Liver (tissue), 8 donors: ENCODE measurements at regions not wholly inside any gene's neighbourhood (a gene's known extent, or its start where the extent isn't known, plus 50 kb on each side); places are given as distances from the start of the nearest gene placed in this dataset.

Experiments used
- DNase-seq: peaks from one replicate; pipeline ENCODE4 v3.0.0-alpha.2; 2017; ENCODE audit warnings: low spot score
- H3K27ac ChIP-seq, 2 donors: one replicate each; pipeline ENCODE4 v1.7.0; 2013; ENCODE audit warnings: inconsistent platforms in 2 of 2, low read length in 2 of 2, control low read depth in 1 of 2, low read depth in 1 of 2, mild to moderate bottlenecking in 1 of 2
- H3K27me3 ChIP-seq, 4 donors: one replicate each; pipeline versions ENCODE4 v1.6.1 to v1.7.0; 2013; ENCODE audit warnings: low read length in 3 of 4, inconsistent platforms in 1 of 4, mild to moderate bottlenecking in 1 of 4, moderate library complexity in 1 of 4; ENCODE audit not compliant: control insufficient read depth in 4 of 4, insufficient read depth in 4 of 4
- H3K36me3 ChIP-seq, 4 donors: one replicate each; pipeline versions ENCODE4 v1.6.1 to v1.7.0; 2013; ENCODE audit warnings: low read length in 3 of 4, mild to moderate bottlenecking in 3 of 4, low read depth in 1 of 4, moderate library complexity in 1 of 4; ENCODE audit not compliant: control insufficient read depth in 4 of 4, insufficient read depth in 3 of 4
- H3K4me1 ChIP-seq, 4 donors: one replicate each; pipeline versions ENCODE4 v1.6.1 to v1.7.0; 2013; ENCODE audit warnings: low read length in 3 of 4, mild to moderate bottlenecking in 3 of 4, moderate library complexity in 1 of 4; ENCODE audit not compliant: control insufficient read depth in 4 of 4, insufficient read depth in 4 of 4
- H3K4me3 ChIP-seq, 3 donors: one replicate each; pipeline versions ENCODE4 v1.6.1 to v1.7.0; 2013; ENCODE audit warnings: low read length in 3 of 3, control low read depth in 1 of 3, low read depth in 1 of 3, mild to moderate bottlenecking in 1 of 3
- H3K9ac ChIP-seq, 2 donors: one replicate each; pipeline ENCODE4 v1.7.0; 2013; ENCODE audit warnings: low read length in 2 of 2, mild to moderate bottlenecking in 2 of 2, moderate library complexity in 2 of 2, control low read depth in 1 of 2, low read depth in 1 of 2
- H3K9me3 ChIP-seq, 4 donors: one replicate each; pipeline versions ENCODE4 v1.6.1 to v1.7.0; 2013; ENCODE audit warnings: low read length in 3 of 4; ENCODE audit not compliant: control insufficient read depth in 4 of 4
- EGR1 ChIP-seq, 2 donors: IDR thresholded peaks; 2 replicates each; pipeline ENCODE4 v1.6.1; 2016 to 2018; ENCODE audit warnings: antibody characterized with exemption in 2 of 2, low read depth in 2 of 2
- FOXA1 ChIP-seq: IDR thresholded peaks from 2 replicates; pipeline ENCODE4 v1.6.1; 2016; ENCODE audit warnings: antibody characterized with exemption
- FOXA2 ChIP-seq: IDR thresholded peaks from 2 replicates; pipeline ENCODE4 v1.6.1; 2016; ENCODE audit warnings: antibody characterized with exemption
- GABPA ChIP-seq, 2 donors: IDR thresholded peaks in 1 of 2; conservative IDR thresholded peaks in 1 of 2; 2 replicates each; pipeline ENCODE4 v1.6.1; 2016; ENCODE audit warnings: antibody characterized with exemption in 2 of 2, mild to moderate bottlenecking in 1 of 2, moderate library complexity in 1 of 2
- HNF4A ChIP-seq, 2 donors: conservative IDR thresholded peaks; 2 replicates each; pipeline ENCODE4 v1.6.1; 2016; ENCODE audit warnings: antibody characterized with exemption in 2 of 2, mild to moderate bottlenecking in 2 of 2
- HNF4G ChIP-seq: IDR thresholded peaks from 2 replicates; pipeline ENCODE4 v1.6.1; 2016; ENCODE audit warnings: antibody characterized with exemption
- MAX ChIP-seq: IDR thresholded peaks from 2 replicates; pipeline ENCODE4 v1.6.1; 2016; ENCODE audit warnings: antibody characterized with exemption
- NR2F2 ChIP-seq: IDR thresholded peaks from 2 replicates; pipeline ENCODE4 v1.6.1; 2016; ENCODE audit warnings: antibody characterized with exemption
- RAD21 ChIP-seq, 2 donors: IDR thresholded peaks; 2 replicates each; pipeline ENCODE4 v1.6.1; 2016; ENCODE audit warnings: antibody characterized with exemption in 2 of 2, mild to moderate bottlenecking in 2 of 2
- REST ChIP-seq: IDR thresholded peaks from 2 replicates; pipeline ENCODE4 v1.6.1; 2016; ENCODE audit warnings: antibody characterized with exemption, mild to moderate bottlenecking
- RXRA ChIP-seq, 2 donors: IDR thresholded peaks; 2 replicates each; pipeline ENCODE4 v1.6.1; 2017 to 2018; ENCODE audit warnings: antibody characterized with exemption in 2 of 2, mild to moderate bottlenecking in 1 of 2
- SP1 ChIP-seq: IDR thresholded peaks from 2 replicates; pipeline ENCODE4 v1.6.1; 2018; ENCODE audit warnings: antibody characterized with exemption, mild to moderate bottlenecking
- TAF1 ChIP-seq: conservative IDR thresholded peaks from 2 replicates; pipeline ENCODE4 v1.6.1; 2016; ENCODE audit warnings: antibody characterized with exemption, mild to moderate bottlenecking
- YY1 ChIP-seq: IDR thresholded peaks from 2 replicates; pipeline ENCODE4 v1.6.1; 2016; ENCODE audit warnings: antibody characterized with exemption, mild to moderate bottlenecking
- WGBS: extraction: QIAGEN DNeasy Blood & Tissue Kit; methylation state at CpG from one replicate; pipeline ENCODE4 v1.1.7; 2013; 5-methylcytosine and 5-hydroxymethylcytosine counted together
- TF ChIP-seq, protein P1 (sequence below): IDR thresholded peaks from 2 replicates; pipeline ENCODE4 v1.6.1; 2016; ENCODE audit warnings: antibody characterized with exemption
- TF ChIP-seq, protein P2 (sequence below): fragments of 150-350 bp; IDR thresholded peaks from 2 replicates; pipeline ENCODE4 v1.5.1; 2017; ENCODE audit warnings: improper control_type of control experiment, low read depth, low read length; ENCODE audit not compliant: missing input control
- donor health status: healthy.
- donor health status: healthy.
- donor health status: healthy.
- donor health status: healthy.
- donor health status: healthy.

GRCh38 chr4:98801259-98801725, 127.6 kb downstream of the EIF4E start:
- H3K27me3 ChIP-seq = no peaks in the 10 kb centered on the region
- 49% methylated on average over 6 of the region's 6 CpGs for WGBS
- no peak for DNase-seq
- TF ChIP-seq GABPA (IDR thresholded peaks at IDR 0.05 in 1 of 2, conservative IDR thresholded peaks at IDR 0.05 in 1 of 2) (no peak), FOXA2 (no peak), EGR1 (IDR thresholded peaks at IDR 0.05; ENCODE audit: low read depth in 2 of 2) (no peak)
- H3K36me3 ChIP-seq = no peaks in the 10 kb centered on the region
- H3K9me3 ChIP-seq = no peaks in the 10 kb centered on the region
- H3K4me1 ChIP-seq = no peaks in the 10 kb centered on the region
- H3K4me3 ChIP-seq = no peak overlapping the region
- no peak overlapping the region for H3K27ac ChIP-seq
- H3K9ac ChIP-seq = no peak overlapping the region

DNA sequence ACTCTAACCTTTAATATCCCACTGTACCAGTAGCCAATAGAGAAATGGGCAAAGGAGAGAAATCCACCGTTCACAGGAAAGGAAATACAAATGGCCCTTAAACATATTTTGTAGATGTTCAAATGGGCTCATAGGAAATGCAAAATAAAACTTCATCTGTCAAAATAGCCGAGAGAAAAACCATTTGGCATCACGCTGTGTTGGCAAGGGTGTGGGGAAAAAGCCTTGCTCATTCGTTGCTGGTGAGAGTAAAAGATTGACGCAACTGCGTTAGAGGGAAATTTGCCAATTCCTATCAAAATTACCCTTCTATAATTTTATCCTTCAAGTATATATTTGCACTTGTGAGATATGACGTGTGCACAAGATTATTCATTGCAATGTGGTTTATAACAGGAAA, 131.9 kb downstream of the EIF4E start:
- 83% methylated on average over 7 of the region's 7 CpGs for WGBS
- H3K9me3 ChIP-seq = no peaks in the 10 kb centered on the region
- no peak overlapping the region for H3K4me3 ChIP-seq
- DNase-seq = no peak
- TF ChIP-seq HNF4A (conservative IDR thresholded peaks at IDR 0.05) (no peak), HNF4G (no peak), FOXA2 (no peak), TAF1 (no peak), MAX (no peak), GABPA (IDR thresholded peaks at IDR 0.05 in 1 of 2, conservative IDR thresholded peaks at IDR 0.05 in 1 of 2) (no peak), FOXA1 (no peak), RAD21 (IDR thresholded peaks at IDR 0.05) (no peak), YY1 (no peak), SP1 (no peak), RXRA (IDR thresholded peaks at IDR 0.05) (no peak), NR2F2 (no peak)
- TF ChIP-seq, protein P1, sequence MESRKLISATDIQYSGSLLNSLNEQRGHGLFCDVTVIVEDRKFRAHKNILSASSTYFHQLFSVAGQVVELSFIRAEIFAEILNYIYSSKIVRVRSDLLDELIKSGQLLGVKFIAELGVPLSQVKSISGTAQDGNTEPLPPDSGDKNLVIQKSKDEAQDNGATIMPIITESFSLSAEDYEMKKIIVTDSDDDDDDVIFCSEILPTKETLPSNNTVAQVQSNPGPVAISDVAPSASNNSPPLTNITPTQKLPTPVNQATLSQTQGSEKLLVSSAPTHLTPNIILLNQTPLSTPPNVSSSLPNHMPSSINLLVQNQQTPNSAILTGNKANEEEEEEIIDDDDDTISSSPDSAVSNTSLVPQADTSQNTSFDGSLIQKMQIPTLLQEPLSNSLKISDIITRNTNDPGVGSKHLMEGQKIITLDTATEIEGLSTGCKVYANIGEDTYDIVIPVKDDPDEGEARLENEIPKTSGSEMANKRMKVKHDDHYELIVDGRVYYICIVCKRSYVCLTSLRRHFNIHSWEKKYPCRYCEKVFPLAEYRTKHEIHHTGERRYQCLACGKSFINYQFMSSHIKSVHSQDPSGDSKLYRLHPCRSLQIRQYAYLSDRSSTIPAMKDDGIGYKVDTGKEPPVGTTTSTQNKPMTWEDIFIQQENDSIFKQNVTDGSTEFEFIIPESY = no peak
- TF ChIP-seq, protein P2, sequence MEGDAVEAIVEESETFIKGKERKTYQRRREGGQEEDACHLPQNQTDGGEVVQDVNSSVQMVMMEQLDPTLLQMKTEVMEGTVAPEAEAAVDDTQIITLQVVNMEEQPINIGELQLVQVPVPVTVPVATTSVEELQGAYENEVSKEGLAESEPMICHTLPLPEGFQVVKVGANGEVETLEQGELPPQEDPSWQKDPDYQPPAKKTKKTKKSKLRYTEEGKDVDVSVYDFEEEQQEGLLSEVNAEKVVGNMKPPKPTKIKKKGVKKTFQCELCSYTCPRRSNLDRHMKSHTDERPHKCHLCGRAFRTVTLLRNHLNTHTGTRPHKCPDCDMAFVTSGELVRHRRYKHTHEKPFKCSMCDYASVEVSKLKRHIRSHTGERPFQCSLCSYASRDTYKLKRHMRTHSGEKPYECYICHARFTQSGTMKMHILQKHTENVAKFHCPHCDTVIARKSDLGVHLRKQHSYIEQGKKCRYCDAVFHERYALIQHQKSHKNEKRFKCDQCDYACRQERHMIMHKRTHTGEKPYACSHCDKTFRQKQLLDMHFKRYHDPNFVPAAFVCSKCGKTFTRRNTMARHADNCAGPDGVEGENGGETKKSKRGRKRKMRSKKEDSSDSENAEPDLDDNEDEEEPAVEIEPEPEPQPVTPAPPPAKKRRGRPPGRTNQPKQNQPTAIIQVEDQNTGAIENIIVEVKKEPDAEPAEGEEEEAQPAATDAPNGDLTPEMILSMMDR = no peak
- H3K4me1 ChIP-seq = no peaks in the 10 kb centered on the region
- no peaks in the 10 kb centered on the region for H3K36me3 ChIP-seq
- no peaks in the 10 kb centered on the region for H3K27me3 ChIP-seq
- H3K9ac ChIP-seq = no peak overlapping the region
- H3K27ac ChIP-seq = no peak overlapping the region

GRCh38 chr4:98794565-98795205, 134.2 kb downstream of the EIF4E start:
- Histone ChIP-seq H3K36me3 (no peaks in the 10 kb centered on the region), H3K27ac (no peak overlapping the region), H3K4me1 (no peaks in the 10 kb centered on the region), H3K9me3 (no peaks in the 10 kb centered on the region), H3K9ac (no peak overlapping the region), H3K4me3 (no peak overlapping the region), H3K27me3 (no peaks in the 10 kb centered on the region)
- WGBS = 83% methylated on average over 3 of the region's 3 CpGs
- DNase-seq = no peak
- no peak for TF ChIP-seq REST
- no peak for TF ChIP-seq YY1
